GM18519 (cell line): ENCODE measurements at regions not wholly inside any gene's neighbourhood (a gene's known extent, or its start where the extent isn't known, plus 50 kb on each side); places are given as distances from the start of the nearest gene placed in this dataset.

Experiments
- ATAC-seq: cut with Tn5 transposase; IDR thresholded peaks from one replicate; pipeline ENCODE4 v1.9.1; 2021; ENCODE audit warnings: mild to moderate bottlenecking, moderate library complexity; ENCODE audit not compliant: unreplicated experiment, low FRiP score

DNA sequence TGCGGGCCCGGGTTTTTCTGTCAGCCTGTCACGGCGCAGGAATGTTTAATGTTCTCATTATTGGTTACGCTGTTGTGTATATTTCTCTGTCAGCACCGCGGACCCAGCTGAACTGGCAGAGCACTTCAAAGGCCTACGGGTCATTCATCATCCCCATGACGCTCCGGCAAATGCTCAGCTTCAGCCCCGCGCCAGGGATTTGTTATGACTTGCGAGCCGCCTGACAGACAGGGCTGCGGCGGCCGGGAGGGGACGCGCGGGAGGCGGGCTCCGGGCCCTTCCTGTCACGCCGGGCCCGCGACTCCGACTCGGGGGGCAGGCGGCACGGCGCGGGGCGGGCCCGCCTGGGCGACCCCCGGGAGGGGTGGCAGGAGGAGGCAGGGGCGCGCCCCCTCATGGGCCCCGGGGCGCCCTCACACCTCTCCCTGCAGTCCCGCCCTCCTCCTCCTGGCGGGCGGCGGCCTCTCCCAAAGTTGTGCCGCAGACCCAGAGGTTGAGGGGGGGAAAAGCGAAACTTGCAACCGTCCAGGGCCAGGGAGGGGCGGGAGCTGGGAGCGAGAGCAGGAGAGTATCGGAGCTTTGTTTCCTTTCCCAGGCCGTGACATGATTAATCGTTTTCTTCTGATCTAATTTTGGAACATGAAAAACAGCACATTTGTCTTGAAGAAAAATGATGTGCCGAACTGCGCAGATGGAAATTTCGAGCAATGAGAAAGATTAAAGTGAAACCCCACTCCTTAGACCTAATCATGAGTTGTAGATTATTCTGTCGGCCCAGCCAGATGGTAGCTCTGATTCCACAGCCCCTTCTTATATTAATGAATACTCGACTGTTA, 59.3 kb upstream of the COMTD1 start:
- no peak for ATAC-seq

DNA sequence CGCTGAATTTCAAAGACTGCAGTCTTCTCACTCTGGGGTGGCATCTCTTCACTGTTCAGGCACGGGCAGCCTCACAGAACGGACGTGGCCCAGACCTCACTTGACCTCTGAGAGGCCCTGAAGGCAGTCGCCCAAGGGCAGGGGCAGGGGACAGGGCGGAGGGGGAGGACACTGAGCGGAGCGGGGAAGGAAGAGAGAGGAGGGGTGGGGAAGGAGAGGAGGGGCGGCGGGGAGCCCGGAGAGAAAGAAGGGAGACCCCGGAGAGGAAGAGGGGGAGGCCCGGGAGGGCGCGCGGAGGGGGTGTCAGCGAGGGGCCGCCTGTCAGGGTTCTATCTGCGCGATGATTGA, 58.7 kb upstream of the COMTD1 start:
- no peak for ATAC-seq

DNA sequence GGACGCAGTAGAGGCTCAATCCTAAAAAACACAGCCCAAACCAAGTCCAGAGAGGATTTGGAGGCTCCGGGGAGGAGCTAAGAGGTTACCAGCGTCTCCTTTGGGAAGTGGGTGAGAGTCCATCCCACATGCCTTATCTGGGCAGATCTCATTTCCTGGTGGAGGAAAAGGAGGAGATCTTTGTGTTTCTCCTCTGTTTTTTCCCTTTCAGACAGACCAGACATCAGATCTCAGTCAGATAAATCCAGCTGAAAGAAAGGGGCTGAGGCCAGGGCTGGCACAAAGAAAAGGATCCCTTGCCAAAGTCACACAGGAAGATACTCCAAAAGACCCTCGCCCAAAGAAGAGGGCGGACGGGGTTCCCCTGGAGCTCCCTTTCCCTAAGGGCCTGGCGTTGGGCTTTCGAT, 58.3 kb upstream of the COMTD1 start:
- ATAC-seq = no peak

DNA sequence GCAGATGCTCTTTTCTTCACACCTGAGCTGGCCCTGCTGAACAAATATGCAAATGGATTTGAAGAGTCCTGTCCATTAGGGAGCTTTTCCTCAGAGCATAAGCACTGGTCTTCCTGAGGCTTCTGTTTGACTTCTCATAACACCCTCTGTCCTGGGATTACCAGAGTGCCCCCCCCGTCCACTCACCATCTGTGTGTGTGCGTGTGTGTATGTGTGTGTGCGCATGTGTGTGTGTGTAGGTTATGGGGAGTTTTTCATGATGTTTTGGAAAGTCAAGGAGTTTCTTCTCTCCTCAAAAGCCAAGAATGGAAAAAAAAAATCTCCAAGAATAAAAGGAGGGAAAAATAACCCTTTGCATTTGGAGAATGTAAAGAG, 57.7 kb upstream of the COMTD1 start:
- no peak for ATAC-seq

DNA sequence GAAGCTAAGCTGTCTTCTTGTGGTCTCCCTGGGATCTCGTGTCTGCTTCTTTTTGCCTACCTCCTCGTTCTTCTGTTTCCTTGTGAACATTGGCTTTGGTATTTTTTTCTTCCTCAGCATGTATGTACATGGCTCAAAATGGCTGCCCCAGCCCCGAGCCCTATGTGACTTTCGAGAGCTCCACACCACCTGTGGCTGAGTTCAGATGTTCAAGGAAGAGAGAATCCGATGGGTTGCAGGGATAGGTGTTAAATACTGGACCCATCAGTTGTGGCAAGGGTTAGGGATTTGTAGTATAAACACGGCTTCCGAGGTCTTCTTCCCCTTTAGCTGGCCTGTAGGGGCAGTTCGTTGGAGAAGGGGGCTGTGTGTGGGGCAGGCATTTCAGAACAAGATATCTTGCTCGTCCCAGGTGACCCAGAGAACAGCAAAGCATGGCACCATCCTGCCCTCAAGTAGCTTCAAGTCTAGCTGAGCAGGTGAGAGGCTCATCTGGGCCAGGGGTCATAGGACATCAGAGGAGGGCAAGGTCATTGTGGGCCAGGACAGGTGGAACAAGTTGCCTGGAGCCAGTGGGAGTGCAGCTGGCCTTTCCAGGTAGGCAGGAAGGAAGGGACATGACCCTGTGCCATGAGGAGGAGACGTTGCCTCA, 57.2 kb upstream of the COMTD1 start:
- no peak for ATAC-seq

DNA sequence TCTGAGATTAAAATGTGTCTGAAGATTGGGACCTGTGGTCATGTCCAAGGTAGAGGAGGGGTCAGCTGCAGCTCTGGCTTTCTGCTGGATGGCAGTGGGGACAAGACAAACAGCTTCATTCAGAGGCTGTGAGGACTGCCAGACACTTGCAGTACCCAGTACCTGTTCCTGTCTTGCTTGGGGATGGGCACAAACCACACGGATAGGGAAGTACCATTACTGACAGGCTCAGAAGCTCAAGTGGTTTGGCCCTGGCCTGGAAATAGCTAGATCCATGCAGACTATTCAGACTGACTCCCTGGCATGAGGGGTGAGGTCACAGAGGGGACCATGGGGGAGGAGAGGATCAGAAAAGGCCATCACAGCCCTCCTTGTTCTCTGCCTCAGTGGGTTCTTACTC, 56.0 kb upstream of the COMTD1 start:
- ATAC-seq = no peak

DNA sequence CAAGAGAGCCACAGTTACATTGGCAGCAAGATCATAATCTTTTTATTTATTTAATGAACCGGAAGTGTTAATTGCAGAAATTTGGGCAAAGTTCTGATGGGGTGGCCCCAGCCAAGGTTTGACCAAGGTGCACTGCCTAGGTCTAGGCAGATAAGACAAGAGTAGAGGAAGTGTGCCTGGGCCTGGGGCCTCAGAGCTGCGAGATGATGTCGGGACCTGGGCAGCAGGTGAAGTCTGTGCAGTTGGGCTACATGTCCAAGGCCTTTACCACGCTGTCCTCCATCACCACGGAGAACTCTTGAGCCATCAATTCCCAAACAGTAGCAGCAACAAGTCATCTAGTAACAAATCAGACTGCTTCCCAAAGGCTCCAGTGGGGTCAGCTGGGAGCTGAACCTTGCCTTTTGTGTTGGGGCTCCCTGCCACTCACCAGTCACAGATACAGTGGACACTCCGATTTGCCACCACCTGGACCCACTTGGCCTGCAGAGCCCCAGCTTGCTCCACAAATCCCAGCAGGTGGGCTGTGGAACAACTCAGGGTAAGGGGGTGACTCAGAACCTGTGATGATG, 52.5 kb upstream of the COMTD1 start:
- ATAC-seq = no peak

DNA sequence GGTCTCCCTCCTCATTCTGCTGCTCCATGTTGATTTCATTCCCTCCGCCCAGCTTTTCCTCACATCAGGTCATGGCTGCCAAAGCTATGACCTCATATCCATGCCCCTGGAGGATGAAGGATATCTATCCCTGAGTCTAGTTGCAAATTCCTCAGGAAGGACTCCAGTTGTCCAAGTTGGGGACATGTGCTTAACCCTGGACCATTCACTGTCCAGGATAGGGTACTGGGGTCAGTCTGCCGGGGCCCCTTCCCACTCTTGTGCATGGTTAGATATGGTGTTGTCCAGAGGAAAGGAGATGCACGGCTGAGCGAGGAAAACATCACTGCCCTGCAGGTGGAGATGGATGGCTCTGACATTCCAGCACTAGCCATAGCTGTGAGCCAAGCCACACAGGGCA, 51.9 kb upstream of the COMTD1 start:
- ATAC-seq = no peak

DNA sequence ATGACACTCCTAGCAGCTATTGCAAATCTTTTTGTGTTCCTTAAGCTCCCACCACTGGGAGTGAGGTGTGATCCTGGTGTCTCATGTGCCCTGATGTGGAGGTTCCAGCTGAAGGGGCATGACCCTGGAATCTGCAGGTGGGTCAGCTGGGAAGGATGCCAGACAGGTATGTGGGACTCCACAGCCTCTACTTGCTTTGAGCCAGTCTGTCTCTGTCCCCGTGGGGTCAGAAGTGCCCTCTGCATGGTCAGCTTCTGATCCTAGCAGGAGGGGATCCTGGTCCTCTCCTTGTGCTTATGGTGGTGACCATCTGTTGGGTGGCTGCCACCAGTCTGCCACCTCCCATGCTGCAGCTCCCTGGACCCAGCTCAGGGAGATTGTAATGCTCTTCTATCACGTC, 51.1 kb upstream of the COMTD1 start:
- ATAC-seq = no peak
